ENCODE measurements at regions not wholly inside any gene's neighbourhood (a gene's known extent, or its start where the extent isn't known, plus 50 kb on each side); places are given as distances from the start of the nearest gene placed in this dataset.
"Not testable (repeated sequence)": the region's sequence is repeated elsewhere in the genome, so short reads cannot be mapped to it uniquely, and the experiment has no call there.

DNA sequence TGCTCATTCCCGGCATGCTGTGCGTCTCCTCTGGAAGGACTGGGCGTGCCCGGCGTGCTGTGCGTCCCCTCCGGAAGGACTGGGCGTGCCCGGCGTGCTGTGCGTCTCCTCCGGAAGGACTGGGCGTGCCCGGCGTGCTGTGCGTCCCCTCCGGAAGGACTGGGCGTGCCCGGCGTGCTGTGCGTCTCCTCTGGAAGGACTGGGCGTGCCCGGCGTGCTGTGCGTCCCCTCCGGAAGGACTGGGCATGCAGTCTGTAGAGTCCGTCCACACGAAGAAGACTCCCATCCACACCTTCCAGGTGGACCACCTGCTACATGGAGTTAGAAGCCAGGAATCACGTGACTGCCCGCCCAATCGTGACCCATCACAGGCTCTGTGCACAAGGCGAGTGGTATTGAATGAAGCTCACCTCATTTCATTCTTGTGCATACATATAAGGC lies 577.7 kb upstream of the ADARB2 start:
- not testable (repeated sequence) for H3K27me3 ChIP-seq (ENCODE audit: control insufficient read depth in 3 of 3, insufficient read depth in 3 of 3, low read depth in 1 of 3, low read length in 3 of 3); H2BK5ac ChIP-seq (ENCODE audit: low read length); H3K4me2 ChIP-seq (ENCODE audit: insufficient read depth, low read length, poor library complexity, severe bottlenecking); DNase-seq (ENCODE audit: low spot score); H2BK12ac ChIP-seq (ENCODE audit: low read length); H3K27ac ChIP-seq (replicated peaks; ENCODE audit: low read length); H3K36me3 ChIP-seq (replicated peaks in 1 of 2; ENCODE audit: control insufficient read depth in 2 of 2, insufficient read depth in 2 of 2, low read length in 2 of 2); H3K9me3 ChIP-seq (replicated peaks in 1 of 2; ENCODE audit: control insufficient read depth in 2 of 2, insufficient read depth in 1 of 2, low read depth in 1 of 2, low read length in 2 of 2); H2AFZ ChIP-seq (ENCODE audit: low read length); H3K79me1 ChIP-seq (ENCODE audit: low read depth, low read length); H3K4me1 ChIP-seq (ENCODE audit: control insufficient read depth in 2 of 2, insufficient read depth in 1 of 2, low read depth in 1 of 2, low read length in 2 of 2); H4K91ac ChIP-seq (ENCODE audit: low read depth, low read length, poor library complexity); H4K8ac ChIP-seq (ENCODE audit: low read depth, low read length); H2AK5ac ChIP-seq (ENCODE audit: low read depth, low read length); H3K18ac ChIP-seq (ENCODE audit: low read length); H2BK15ac ChIP-seq (ENCODE audit: low read length); H3K4me3 ChIP-seq (ENCODE audit: low read length in 2 of 2); H3K9ac ChIP-seq (ENCODE audit: low read depth, low read length, poor library complexity); H3K4ac ChIP-seq (ENCODE audit: low read length); H3K14ac ChIP-seq (ENCODE audit: low read length); H2BK120ac ChIP-seq (ENCODE audit: low read depth, low read length)
- no CpG with 5 or more reads among the region's 32 CpGs for WGBS, 2 donors (ENCODE audit: extremely low coverage in 2 of 2, insufficient read length in 2 of 2, insufficient replicate concordance in 1 of 2)
- H3K23ac ChIP-seq (ENCODE audit: low read depth, low read length, poor library complexity): peak overlapping the region; percentile 59

DNA sequence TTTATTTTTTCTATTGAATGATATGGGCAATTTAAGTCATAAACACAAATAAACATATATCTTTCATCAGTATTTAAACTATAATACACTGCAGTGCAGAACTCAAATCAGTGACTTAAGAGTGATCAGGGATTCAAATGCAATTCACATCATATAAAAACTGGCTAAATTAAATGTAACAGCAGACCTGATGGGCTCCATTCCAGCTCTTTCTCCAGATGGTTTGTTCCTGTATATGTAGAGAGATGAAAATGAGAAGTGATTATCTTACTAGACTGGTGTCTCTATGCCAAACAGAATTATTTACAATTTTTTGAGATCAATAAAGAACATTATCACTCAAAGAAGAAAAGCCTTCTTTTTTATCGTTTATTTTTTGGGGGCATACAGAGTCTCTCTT lies 568.8 kb upstream of the ADARB2 start:
- no peak overlapping the region for H2BK5ac ChIP-seq (ENCODE audit: low read length)
- H2AK5ac ChIP-seq (ENCODE audit: low read depth, low read length): no peak overlapping the region
- no CpG with 5 or more reads among the region's 1 CpG for WGBS, 2 donors (ENCODE audit: extremely low coverage in 2 of 2, insufficient read length in 2 of 2, insufficient replicate concordance in 1 of 2)
- H3K36me3 ChIP-seq (replicated peaks in 1 of 2; ENCODE audit: control insufficient read depth in 2 of 2, insufficient read depth in 2 of 2, low read length in 2 of 2): no peaks in the 10 kb centered on the region
- H3K4me3 ChIP-seq (ENCODE audit: low read length in 2 of 2): no peak overlapping the region
- peaks cover 0 to 3% of the 10 kb centered on the region in 2 donors for H3K4me1 ChIP-seq (ENCODE audit: control insufficient read depth in 2 of 2, insufficient read depth in 1 of 2, low read depth in 1 of 2, low read length in 2 of 2)
- no peak for DNase-seq (ENCODE audit: low spot score)
- no peak overlapping the region for H2BK120ac ChIP-seq (ENCODE audit: low read depth, low read length)
- no peak overlapping the region for H4K8ac ChIP-seq (ENCODE audit: low read depth, low read length)
- no peak overlapping the region for H3K27ac ChIP-seq (replicated peaks; ENCODE audit: low read length)
- H3K9ac ChIP-seq (ENCODE audit: low read depth, low read length, poor library complexity): no peak overlapping the region
- H4K91ac ChIP-seq (ENCODE audit: low read depth, low read length, poor library complexity): no peak overlapping the region
- no peak overlapping the region for H2AFZ ChIP-seq (ENCODE audit: low read length)
- no peak overlapping the region for H3K23ac ChIP-seq (ENCODE audit: low read depth, low read length, poor library complexity)
- H3K27me3 ChIP-seq (ENCODE audit: control insufficient read depth in 3 of 3, insufficient read depth in 3 of 3, low read depth in 1 of 3, low read length in 3 of 3): no peaks in the 10 kb centered on the region
- no peak overlapping the region for H3K18ac ChIP-seq (ENCODE audit: low read length)
- no peak overlapping the region for H3K4ac ChIP-seq (ENCODE audit: low read length)
- no peaks in the 10 kb centered on the region for H3K79me1 ChIP-seq (ENCODE audit: low read depth, low read length)
- H2BK12ac ChIP-seq (ENCODE audit: low read length): no peak overlapping the region
- H3K14ac ChIP-seq (ENCODE audit: low read length): no peak overlapping the region
- H3K9me3 ChIP-seq (replicated peaks in 1 of 2; ENCODE audit: control insufficient read depth in 2 of 2, insufficient read depth in 1 of 2, low read depth in 1 of 2, low read length in 2 of 2): peaks cover 0 to 4% of the 10 kb centered on the region in 2 donors
- no peak overlapping the region for H3K4me2 ChIP-seq (ENCODE audit: insufficient read depth, low read length, poor library complexity, severe bottlenecking)
- no peak overlapping the region for H2BK15ac ChIP-seq (ENCODE audit: low read length)

DNA sequence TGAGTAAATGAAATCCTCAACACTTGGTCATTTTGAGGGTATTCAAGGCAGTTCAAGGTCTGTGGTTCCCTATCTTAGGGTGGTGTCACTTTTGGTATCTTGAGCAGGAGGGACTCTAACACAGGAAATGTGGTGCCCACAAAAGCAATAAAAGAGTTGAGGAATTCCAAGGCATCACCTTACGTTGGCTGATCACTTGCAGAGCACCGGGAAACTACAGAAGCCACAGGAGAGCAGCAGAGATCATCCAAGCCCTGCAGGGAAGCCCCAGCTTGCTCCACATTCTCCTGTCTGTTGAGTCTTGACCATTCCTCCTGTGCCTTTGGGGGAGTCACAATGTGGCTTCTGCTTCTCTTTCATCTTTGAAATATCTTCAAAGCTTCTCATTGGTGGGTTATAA lies 565.8 kb upstream of the ADARB2 start:
- H2BK5ac ChIP-seq (ENCODE audit: low read length): no peak overlapping the region
- no peaks in the 10 kb centered on the region for H3K36me3 ChIP-seq (replicated peaks in 1 of 2; ENCODE audit: control insufficient read depth in 2 of 2, insufficient read depth in 2 of 2, low read length in 2 of 2)
- no peak overlapping the region for H3K14ac ChIP-seq (ENCODE audit: low read length)
- no peak overlapping the region for H2BK12ac ChIP-seq (ENCODE audit: low read length)
- H2AFZ ChIP-seq (ENCODE audit: low read length): no peak overlapping the region
- no peaks in the 10 kb centered on the region for H3K27me3 ChIP-seq (ENCODE audit: control insufficient read depth in 3 of 3, insufficient read depth in 3 of 3, low read depth in 1 of 3, low read length in 3 of 3)
- H3K18ac ChIP-seq (ENCODE audit: low read length): no peak overlapping the region
- H3K4me3 ChIP-seq (ENCODE audit: low read length in 2 of 2): no peak overlapping the region
- peaks cover 0 to 3% of the 10 kb centered on the region in 2 donors for H3K4me1 ChIP-seq (ENCODE audit: control insufficient read depth in 2 of 2, insufficient read depth in 1 of 2, low read depth in 1 of 2, low read length in 2 of 2)
- no peak overlapping the region for H3K4ac ChIP-seq (ENCODE audit: low read length)
- no peak overlapping the region for H2BK120ac ChIP-seq (ENCODE audit: low read depth, low read length)
- DNase-seq (ENCODE audit: low spot score): no peak
- H2BK15ac ChIP-seq (ENCODE audit: low read length): no peak overlapping the region
- H4K91ac ChIP-seq (ENCODE audit: low read depth, low read length, poor library complexity): no peak overlapping the region
- no peak overlapping the region for H3K4me2 ChIP-seq (ENCODE audit: insufficient read depth, low read length, poor library complexity, severe bottlenecking)
- no peak overlapping the region for H4K8ac ChIP-seq (ENCODE audit: low read depth, low read length)
- H3K27ac ChIP-seq (replicated peaks; ENCODE audit: low read length): no peak overlapping the region
- H3K9ac ChIP-seq (ENCODE audit: low read depth, low read length, poor library complexity): no peak overlapping the region
- WGBS, 2 donors (ENCODE audit: extremely low coverage in 2 of 2, insufficient read length in 2 of 2, insufficient replicate concordance in 1 of 2): no CpG with 5 or more reads among the region's 2 CpGs
- H2AK5ac ChIP-seq (ENCODE audit: low read depth, low read length): no peak overlapping the region
- H3K9me3 ChIP-seq (replicated peaks in 1 of 2; ENCODE audit: control insufficient read depth in 2 of 2, insufficient read depth in 1 of 2, low read depth in 1 of 2, low read length in 2 of 2): peaks cover 0 to 4% of the 10 kb centered on the region in 2 donors
- no peaks in the 10 kb centered on the region for H3K79me1 ChIP-seq (ENCODE audit: low read depth, low read length)
- no peak overlapping the region for H3K23ac ChIP-seq (ENCODE audit: low read depth, low read length, poor library complexity)

- H3K36me3 ChIP-seq (replicated peaks in 1 of 2; ENCODE audit: control insufficient read depth in 2 of 2, insufficient read depth in 2 of 2, low read length in 2 of 2): no peaks in the 10 kb centered on the region
- H4K8ac ChIP-seq (ENCODE audit: low read depth, low read length): no peak overlapping the region
- no peak overlapping the region for H2BK5ac ChIP-seq (ENCODE audit: low read length)
- no peak overlapping the region for H2AFZ ChIP-seq (ENCODE audit: low read length)
- no peak overlapping the region for H3K18ac ChIP-seq (ENCODE audit: low read length)
- no peak overlapping the region for H3K27ac ChIP-seq (replicated peaks; ENCODE audit: low read length)
- no peaks in the 10 kb centered on the region for H3K27me3 ChIP-seq (ENCODE audit: control insufficient read depth in 3 of 3, insufficient read depth in 3 of 3, low read depth in 1 of 3, low read length in 3 of 3)
- no CpG with 5 or more reads among the region's 8 CpGs for WGBS, 2 donors (ENCODE audit: extremely low coverage in 2 of 2, insufficient read length in 2 of 2, insufficient replicate concordance in 1 of 2)
- H2BK12ac ChIP-seq (ENCODE audit: low read length): no peak overlapping the region
- no peak overlapping the region for H3K4me2 ChIP-seq (ENCODE audit: insufficient read depth, low read length, poor library complexity, severe bottlenecking)
- no peak overlapping the region for H4K91ac ChIP-seq (ENCODE audit: low read depth, low read length, poor library complexity)
- H3K9me3 ChIP-seq (replicated peaks in 1 of 2; ENCODE audit: control insufficient read depth in 2 of 2, insufficient read depth in 1 of 2, low read depth in 1 of 2, low read length in 2 of 2): peaks cover 0 to 4% of the 10 kb centered on the region in 2 donors
- H3K4me3 ChIP-seq (ENCODE audit: low read length in 2 of 2): no peak overlapping the region
- H2BK120ac ChIP-seq (ENCODE audit: low read depth, low read length): no peak overlapping the region
- H2AK5ac ChIP-seq (ENCODE audit: low read depth, low read length): no peak overlapping the region
- H3K79me1 ChIP-seq (ENCODE audit: low read depth, low read length): no peaks in the 10 kb centered on the region
- H3K4ac ChIP-seq (ENCODE audit: low read length): no peak overlapping the region
- no peak for DNase-seq (ENCODE audit: low spot score)
- no peak overlapping the region for H3K23ac ChIP-seq (ENCODE audit: low read depth, low read length, poor library complexity)
- peaks cover 0 to 3% of the 10 kb centered on the region in 2 donors for H3K4me1 ChIP-seq (ENCODE audit: control insufficient read depth in 2 of 2, insufficient read depth in 1 of 2, low read depth in 1 of 2, low read length in 2 of 2)
- no peak overlapping the region for H2BK15ac ChIP-seq (ENCODE audit: low read length)
- no peak overlapping the region for H3K9ac ChIP-seq (ENCODE audit: low read depth, low read length, poor library complexity)
- no peak overlapping the region for H3K14ac ChIP-seq (ENCODE audit: low read length)
Observed at GRCh38 chr10:2301227-2301626, 563.9 kb upstream of the ADARB2 start.
